ENCODE measurements at regions not wholly inside any gene's neighbourhood (a gene's known extent, or its start where the extent isn't known, plus 50 kb on each side); places are given as distances from the start of the nearest gene placed in this dataset.

DNA sequence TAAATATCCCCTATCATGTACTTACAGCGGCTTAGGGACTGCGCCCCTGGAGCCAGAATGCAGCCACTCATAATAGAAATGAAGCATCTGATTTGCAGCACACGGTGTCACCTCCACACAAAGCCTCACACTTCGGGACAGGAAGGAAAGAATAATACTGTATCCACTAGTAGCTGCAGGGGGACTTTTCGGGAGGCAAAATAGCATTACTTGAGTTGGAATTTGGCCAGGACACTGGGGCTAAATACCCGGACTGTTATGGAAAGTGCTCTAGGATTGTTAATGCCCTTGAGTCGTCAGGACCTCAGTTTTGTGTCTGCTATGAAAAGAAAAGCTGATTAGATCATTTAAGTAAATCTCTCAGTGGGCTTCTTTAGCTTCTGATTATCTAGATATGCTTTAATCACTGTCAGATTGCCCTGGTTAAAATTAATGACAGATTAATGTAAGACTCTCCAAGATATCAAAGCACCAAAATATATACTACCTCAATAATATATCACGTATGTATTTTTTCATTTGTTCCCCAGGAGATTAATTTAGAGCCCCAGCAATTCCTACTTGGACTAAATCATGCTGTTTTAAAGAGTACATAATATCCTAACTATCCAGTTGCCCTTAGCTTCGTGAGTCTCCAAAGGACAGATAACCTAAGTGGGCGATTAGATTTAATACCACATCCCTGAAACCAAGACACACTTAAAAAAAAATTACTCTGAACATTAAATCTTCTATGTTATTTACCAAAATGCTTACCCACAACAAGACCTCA lies 173.0 kb upstream of the NEBL start:
- Mint-ChIP-seq H3K9me3 (no peaks in the 10 kb centered on the region), H3K27me3 (ENCODE audit: low read depth) (no peaks in the 10 kb centered on the region), H3K36me3 (no peaks in the 10 kb centered on the region), H3K27ac (peak overlapping the region; percentile 12), H3K4me3 (no peak overlapping the region), H3K4me1 (peaks cover 16% of the 10 kb centered on the region)
- TF ChIP-seq, protein P1, sequence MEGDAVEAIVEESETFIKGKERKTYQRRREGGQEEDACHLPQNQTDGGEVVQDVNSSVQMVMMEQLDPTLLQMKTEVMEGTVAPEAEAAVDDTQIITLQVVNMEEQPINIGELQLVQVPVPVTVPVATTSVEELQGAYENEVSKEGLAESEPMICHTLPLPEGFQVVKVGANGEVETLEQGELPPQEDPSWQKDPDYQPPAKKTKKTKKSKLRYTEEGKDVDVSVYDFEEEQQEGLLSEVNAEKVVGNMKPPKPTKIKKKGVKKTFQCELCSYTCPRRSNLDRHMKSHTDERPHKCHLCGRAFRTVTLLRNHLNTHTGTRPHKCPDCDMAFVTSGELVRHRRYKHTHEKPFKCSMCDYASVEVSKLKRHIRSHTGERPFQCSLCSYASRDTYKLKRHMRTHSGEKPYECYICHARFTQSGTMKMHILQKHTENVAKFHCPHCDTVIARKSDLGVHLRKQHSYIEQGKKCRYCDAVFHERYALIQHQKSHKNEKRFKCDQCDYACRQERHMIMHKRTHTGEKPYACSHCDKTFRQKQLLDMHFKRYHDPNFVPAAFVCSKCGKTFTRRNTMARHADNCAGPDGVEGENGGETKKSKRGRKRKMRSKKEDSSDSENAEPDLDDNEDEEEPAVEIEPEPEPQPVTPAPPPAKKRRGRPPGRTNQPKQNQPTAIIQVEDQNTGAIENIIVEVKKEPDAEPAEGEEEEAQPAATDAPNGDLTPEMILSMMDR (IDR thresholded peaks at IDR 0.05; ENCODE audit: unreplicated experiment) = no peak
- no peak for DNase-seq (ENCODE audit: low spot score in 2 of 2, unreplicated experiment in 2 of 2)

DNA sequence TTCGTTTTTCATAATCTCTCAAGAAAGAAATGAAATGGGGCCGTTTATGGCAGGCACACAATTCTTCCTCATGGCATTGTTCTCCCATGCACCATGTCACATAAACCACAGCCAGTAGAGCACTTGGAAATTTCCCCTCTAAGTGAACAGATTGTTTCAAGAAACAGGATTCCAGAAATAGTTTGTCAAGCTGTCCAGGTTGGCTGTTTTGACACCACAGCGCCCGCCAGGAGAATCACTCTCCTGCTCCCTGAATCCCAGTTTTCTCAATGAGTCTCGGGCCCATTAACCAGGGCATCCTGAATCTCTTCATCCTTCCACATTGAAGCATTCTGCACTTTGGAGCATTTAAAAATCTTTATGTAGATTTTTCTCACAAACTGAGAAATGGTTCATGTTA lies 172.2 kb upstream of the NEBL start:
- H3K4me1 Mint-ChIP-seq = peaks cover 16% of the 10 kb centered on the region
- H3K27ac Mint-ChIP-seq = peak overlapping the region; percentile 8
- H3K36me3 Mint-ChIP-seq = no peaks in the 10 kb centered on the region
- no peaks in the 10 kb centered on the region for H3K27me3 Mint-ChIP-seq (ENCODE audit: low read depth)
- DNase-seq (ENCODE audit: low spot score in 2 of 2, unreplicated experiment in 2 of 2) = no peak
- TF ChIP-seq, protein P1 (IDR thresholded peaks at IDR 0.05; ENCODE audit: unreplicated experiment) = no peak
- H3K9me3 Mint-ChIP-seq = no peaks in the 10 kb centered on the region
- H3K4me3 Mint-ChIP-seq = no peak overlapping the region

DNA sequence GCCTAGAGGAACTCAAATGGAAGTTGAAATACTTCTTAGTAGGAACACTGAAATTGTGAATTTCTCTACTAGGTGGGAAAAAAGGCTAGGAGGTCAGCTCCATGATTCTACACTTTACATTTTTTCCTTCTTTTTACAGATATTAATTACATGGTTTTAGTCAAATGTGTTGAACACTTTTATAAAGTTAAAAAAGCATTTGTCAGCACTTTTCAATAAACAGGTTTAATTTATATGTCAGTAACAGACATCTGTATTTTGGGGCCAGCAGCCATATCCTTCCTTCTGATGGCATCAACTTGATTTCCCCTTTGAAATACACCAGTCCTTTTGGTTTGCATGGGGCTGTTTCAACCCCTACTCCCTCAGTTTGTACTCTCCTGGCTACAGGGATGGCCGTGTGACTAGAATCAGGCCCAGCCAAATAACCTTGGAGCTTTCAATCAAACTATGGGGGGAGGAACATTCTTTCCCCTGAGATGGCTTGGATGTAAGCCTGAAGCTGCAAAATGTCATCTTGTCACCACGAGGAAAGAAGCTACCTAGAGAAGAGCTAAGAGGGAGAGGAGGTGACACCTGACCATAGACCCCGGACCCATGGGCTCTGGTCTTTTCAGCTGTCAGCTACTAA lies 171.0 kb upstream of the NEBL start:
- Mint-ChIP-seq H3K4me1 (peaks cover 16% of the 10 kb centered on the region), H3K27ac (no peak overlapping the region), H3K27me3 (ENCODE audit: low read depth) (no peaks in the 10 kb centered on the region), H3K36me3 (no peaks in the 10 kb centered on the region), H3K4me3 (no peak overlapping the region), H3K9me3 (no peaks in the 10 kb centered on the region)
- TF ChIP-seq, protein P1 (IDR thresholded peaks at IDR 0.05; ENCODE audit: unreplicated experiment) = no peak
- DNase-seq (ENCODE audit: low spot score in 2 of 2, unreplicated experiment in 2 of 2) = no peak

DNA sequence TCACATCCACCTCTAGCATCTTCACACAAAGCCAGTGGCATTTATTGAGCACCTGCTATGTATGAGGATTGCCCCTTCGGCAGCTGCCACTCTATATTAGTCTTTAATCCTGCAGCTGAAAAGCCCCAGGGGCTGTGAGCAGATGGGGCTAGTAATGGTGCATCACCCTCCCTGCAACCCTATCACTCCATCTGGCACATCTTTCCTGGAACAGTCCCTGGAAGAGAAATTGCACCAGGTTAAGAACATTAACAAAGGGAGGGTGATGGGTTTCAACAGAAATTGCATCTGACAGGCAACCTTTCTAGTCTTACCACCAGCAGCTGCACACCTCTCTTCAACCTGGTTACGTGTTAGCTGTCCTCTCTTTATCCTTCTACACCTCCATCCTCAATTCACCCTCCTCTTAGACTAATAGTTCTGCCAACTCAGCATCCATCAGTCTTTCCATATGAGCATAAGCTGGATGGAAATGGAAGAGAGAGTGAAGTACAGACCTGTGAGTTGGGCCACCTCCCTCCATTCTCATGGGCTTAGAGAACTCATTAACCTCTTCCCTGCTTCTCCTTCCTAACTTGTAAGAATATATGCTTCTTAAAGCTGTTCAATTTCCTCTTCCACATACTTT lies 168.6 kb upstream of the NEBL start:
- no peak for DNase-seq (ENCODE audit: low spot score in 2 of 2, unreplicated experiment in 2 of 2)
- peaks cover 16% of the 10 kb centered on the region for H3K4me1 Mint-ChIP-seq
- H3K27ac Mint-ChIP-seq = no peak overlapping the region
- TF ChIP-seq, protein P1 (IDR thresholded peaks at IDR 0.05; ENCODE audit: unreplicated experiment) = no peak
- H3K4me3 Mint-ChIP-seq = no peak overlapping the region
- H3K9me3 Mint-ChIP-seq = peaks cover 1% of the 10 kb centered on the region
- no peaks in the 10 kb centered on the region for H3K36me3 Mint-ChIP-seq
- no peaks in the 10 kb centered on the region for H3K27me3 Mint-ChIP-seq (ENCODE audit: low read depth)

DNA sequence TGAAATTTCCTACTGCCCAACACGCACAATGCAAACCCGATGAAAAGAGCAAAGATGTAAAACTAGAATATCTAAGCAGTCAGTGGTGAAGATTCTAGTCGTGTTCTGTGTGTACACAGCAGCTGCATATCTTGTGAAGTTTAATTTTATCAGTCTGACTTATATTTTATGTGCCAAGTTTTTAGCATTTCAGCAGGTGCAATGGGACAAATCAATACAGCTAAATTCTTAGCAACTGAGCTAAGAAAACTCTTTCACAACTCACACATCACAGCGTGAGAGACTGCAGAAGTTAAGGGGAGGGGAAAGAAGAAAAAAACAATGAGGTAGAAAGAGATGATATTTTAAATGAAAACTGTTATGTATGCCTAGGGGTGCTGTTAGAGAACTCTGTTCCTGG lies 164.9 kb upstream of the NEBL start:
- Mint-ChIP-seq H3K4me1 (no peaks in the 10 kb centered on the region), H3K27ac (no peak overlapping the region), H3K9me3 (peaks cover 25% of the 10 kb centered on the region), H3K4me3 (no peak overlapping the region), H3K36me3 (peaks cover 4% of the 10 kb centered on the region), H3K27me3 (ENCODE audit: low read depth) (no peaks in the 10 kb centered on the region)
- TF ChIP-seq, protein P1 (IDR thresholded peaks at IDR 0.05; ENCODE audit: unreplicated experiment) = no peak
- no peak for DNase-seq (ENCODE audit: low spot score in 2 of 2, unreplicated experiment in 2 of 2)
